Mesenchymal stem cell (in vitro differentiated cells and primary cell): ENCODE measurements at regions not wholly inside any gene's neighbourhood (a gene's known extent, or its start where the extent isn't known, plus 50 kb on each side); places are given as distances from the start of the nearest gene placed in this dataset.

Source experiments
- DNase-seq: peaks from one replicate; pipeline ENCODE4 v3.0.0-alpha.2; 2013
- H2AFZ ChIP-seq: one replicate; pipeline ENCODE4 v1.6.1; 2013; ENCODE audit warnings: low read depth, mild to moderate bottlenecking, control low read depth, inconsistent platforms, low read length, moderate library complexity
- H2AK5ac ChIP-seq: 2 replicates; pipeline ENCODE4 v1.6.1; 2013; ENCODE audit warnings: low read length, moderate library complexity, mild to moderate bottlenecking, inconsistent platforms; ENCODE audit not compliant: severe bottlenecking
- H2BK120ac ChIP-seq: one replicate; pipeline ENCODE4 v1.6.1; 2013; ENCODE audit warnings: low read depth, mild to moderate bottlenecking, inconsistent platforms, low read length, moderate library complexity
- H2BK12ac ChIP-seq, 2 experiments: one replicate each; pipeline ENCODE4 v1.6.1; 2013; ENCODE audit warnings: inconsistent platforms in 2 of 2, low read length in 2 of 2, mild to moderate bottlenecking in 2 of 2, moderate library complexity in 2 of 2, control low read depth in 1 of 2
- H2BK15ac ChIP-seq: one replicate; pipeline ENCODE4 v1.6.1; 2013; ENCODE audit warnings: mild to moderate bottlenecking, low read depth, inconsistent platforms; ENCODE audit not compliant: poor library complexity, severe bottlenecking
- H2BK5ac ChIP-seq: 2 replicates; pipeline ENCODE4 v1.6.1; 2013; ENCODE audit warnings: low read depth, mild to moderate bottlenecking, low read length, control low read depth, inconsistent platforms; ENCODE audit not compliant: poor library complexity, severe bottlenecking
- H3K14ac ChIP-seq, 2 experiments: one replicate each; pipeline ENCODE4 v1.6.1; 2013; ENCODE audit warnings: inconsistent platforms in 2 of 2, low read length in 2 of 2, control low read depth in 1 of 2, mild to moderate bottlenecking in 1 of 2, moderate library complexity in 1 of 2
- H3K18ac ChIP-seq, 2 experiments: one replicate each; pipeline ENCODE4 v1.6.1; 2013; ENCODE audit warnings: inconsistent platforms in 2 of 2, low read length in 2 of 2, control low read depth in 1 of 2, low read depth in 1 of 2, mild to moderate bottlenecking in 1 of 2
- H3K23ac ChIP-seq, 2 experiments: one replicate each; pipeline ENCODE4 v1.6.1; 2013; ENCODE audit warnings: inconsistent platforms in 2 of 2, low read length in 2 of 2, mild to moderate bottlenecking in 2 of 2, moderate library complexity in 2 of 2, control low read depth in 1 of 2
- H3K27ac ChIP-seq: 2 replicates; pipeline ENCODE4 v1.5.1; 2013; ENCODE audit warnings: mild to moderate bottlenecking, moderate library complexity, low read length, control low read depth, inconsistent platforms; ENCODE audit not compliant: poor library complexity, severe bottlenecking
- H3K27me3 ChIP-seq, 2 experiments: 2 replicates each; pipeline versions ENCODE4 v1.6.1 to v1.7.0; 2013; ENCODE audit warnings: low read length in 2 of 2, mild to moderate bottlenecking in 2 of 2, moderate library complexity in 2 of 2, control low read depth in 1 of 2, inconsistent platforms in 1 of 2; ENCODE audit not compliant: control insufficient read depth in 1 of 2, insufficient read depth in 1 of 2
- H3K36me3 ChIP-seq, 2 experiments: 2 replicates each; pipeline versions ENCODE4 v1.6.1 to v1.7.0; 2013; ENCODE audit warnings: low read length in 2 of 2, control low read depth in 1 of 2, inconsistent platforms in 1 of 2, low read depth in 1 of 2, mild to moderate bottlenecking in 1 of 2; ENCODE audit not compliant: insufficient read depth in 2 of 2, control insufficient read depth in 1 of 2
- H3K4ac ChIP-seq, 2 experiments: one replicate each; pipeline ENCODE4 v1.6.1; 2013; ENCODE audit warnings: inconsistent platforms in 2 of 2, low read length in 2 of 2, mild to moderate bottlenecking in 2 of 2, moderate library complexity in 2 of 2, control low read depth in 1 of 2, low read depth in 1 of 2
- H3K4me1 ChIP-seq: 2 replicates; pipeline ENCODE4 v1.6.1; 2013; ENCODE audit warnings: low read depth, low read length, control low read depth; ENCODE audit not compliant: control insufficient read depth, insufficient read depth
- H3K4me2 ChIP-seq: 2 replicates; pipeline ENCODE4 v1.6.1; 2013; ENCODE audit warnings: low read length, mild to moderate bottlenecking, inconsistent platforms; ENCODE audit not compliant: poor library complexity, severe bottlenecking
- H3K4me3 ChIP-seq, 2 experiments: 2 replicates each; pipeline versions ENCODE4 v1.5.1 to v1.7.0; 2013; ENCODE audit warnings: low read length in 2 of 2, mild to moderate bottlenecking in 2 of 2, control low read depth in 1 of 2, low read depth in 1 of 2; ENCODE audit not compliant: insufficient read depth in 1 of 2
- H3K79me1 ChIP-seq: replicated peaks from 2 replicates; pipeline ENCODE4 v1.6.1; 2013; ENCODE audit warnings: mild to moderate bottlenecking, control low read depth, low read length, inconsistent platforms; ENCODE audit not compliant: poor library complexity, severe bottlenecking
- H3K9ac ChIP-seq: 2 replicates; pipeline ENCODE4 v1.7.0; 2013; ENCODE audit warnings: mild to moderate bottlenecking, low read length, moderate library complexity
- H3K9me3 ChIP-seq: 2 replicates; pipeline ENCODE4 v1.7.0; 2013; ENCODE audit warnings: mild to moderate bottlenecking, low read length; ENCODE audit not compliant: control insufficient read depth
- H4K8ac ChIP-seq: one replicate; pipeline ENCODE4 v1.6.1; 2013; ENCODE audit warnings: inconsistent platforms, mild to moderate bottlenecking, low read length, moderate library complexity
- H4K91ac ChIP-seq: one replicate; pipeline ENCODE4 v1.6.1; 2013; ENCODE audit warnings: mild to moderate bottlenecking, low read length, inconsistent platforms
- WGBS: methylation state at CpG from one replicate; pipeline ENCODE4 v1.1.7; 2013; ENCODE audit warnings: mixed read lengths; 5-methylcytosine and 5-hydroxymethylcytosine counted together

DNA sequence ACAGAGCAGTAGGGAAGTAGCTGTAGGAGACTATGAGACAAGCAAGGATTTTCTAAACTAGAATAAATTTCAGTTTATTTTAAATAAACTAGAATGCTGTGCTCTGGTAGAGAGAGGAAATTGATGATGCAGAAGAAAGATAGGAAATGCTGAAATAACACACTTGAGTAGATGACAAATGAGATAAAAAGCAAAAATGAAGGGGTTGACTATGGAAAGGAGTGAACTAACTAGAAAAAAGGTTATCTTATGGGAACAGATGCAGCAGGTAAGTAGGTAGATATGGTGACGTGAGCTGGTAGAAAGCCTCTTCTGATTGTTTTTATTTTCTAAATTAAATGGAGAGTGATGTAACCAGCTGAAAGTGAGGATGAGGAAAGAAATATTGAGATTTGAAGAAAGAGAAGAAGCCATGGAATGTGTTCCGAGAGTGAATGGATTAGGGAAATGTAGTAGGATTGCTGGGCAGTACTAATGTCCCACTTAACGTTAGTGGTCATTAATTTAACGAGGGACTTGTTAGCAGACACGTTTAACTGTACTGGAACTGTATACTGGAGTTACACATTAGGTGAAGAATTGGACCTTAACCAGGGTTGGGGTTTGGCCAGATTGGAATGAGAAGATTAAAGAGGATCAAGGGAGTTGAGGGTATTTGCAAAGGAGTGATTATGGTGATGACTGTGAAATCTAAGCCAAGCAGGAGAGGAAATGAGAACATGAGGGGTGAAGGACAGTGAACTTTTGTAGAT, 196.5 kb downstream of the TANC2 start:
- Histone ChIP-seq H4K91ac (no peak overlapping the region), H3K36me3 (no peaks in the 10 kb centered on the region), H3K4me3 (no peak overlapping the region), H2AK5ac (no peak overlapping the region), H3K4ac (no peak overlapping the region), H3K4me2 (no peak overlapping the region), H3K9ac (no peak overlapping the region), H3K27ac (no peak overlapping the region), H3K18ac (no peak overlapping the region), H2BK120ac (no peak overlapping the region), H3K79me1 (peaks cover 28% of the 10 kb centered on the region), H3K14ac (no peak overlapping the region), H2BK5ac (no peak overlapping the region), H2BK15ac (no peak overlapping the region), H3K9me3 (no peaks in the 10 kb centered on the region), H2AFZ (no peak overlapping the region), H4K8ac (no peak overlapping the region), H3K27me3 (no peaks in the 10 kb centered on the region), H3K4me1 (no peaks in the 10 kb centered on the region), H3K23ac (no peak overlapping the region), H2BK12ac (no peak overlapping the region)
- no peak for DNase-seq
- 86% methylated on average over 5 of the region's 5 CpGs for WGBS

DNA sequence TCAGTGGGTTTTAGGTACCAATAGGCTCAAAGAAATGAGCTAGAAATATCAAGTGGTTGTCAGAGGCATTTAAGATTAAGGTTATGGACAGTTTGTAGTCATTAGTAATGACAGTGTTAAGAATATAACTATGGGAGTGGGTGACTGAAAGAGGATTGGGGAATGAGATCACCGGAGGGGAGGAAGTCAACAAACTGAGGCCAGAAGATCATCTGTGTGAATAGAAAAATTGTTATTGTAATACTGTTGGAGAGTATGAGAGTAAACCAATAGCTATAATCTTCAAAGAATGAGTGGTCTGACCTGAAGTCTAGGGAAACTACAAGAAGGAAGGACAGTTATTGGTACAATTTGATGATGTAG, 197.1 kb downstream of the TANC2 start:
- Histone ChIP-seq H2BK120ac (no peak overlapping the region), H3K36me3 (no peaks in the 10 kb centered on the region), H3K4me2 (no peak overlapping the region), H3K18ac (no peak overlapping the region), H3K4me1 (no peaks in the 10 kb centered on the region), H3K23ac (no peak overlapping the region), H2BK5ac (no peak overlapping the region), H3K9ac (no peak overlapping the region), H2BK15ac (no peak overlapping the region), H2AK5ac (no peak overlapping the region), H3K79me1 (peaks cover 31% of the 10 kb centered on the region), H2AFZ (no peak overlapping the region), H3K27me3 (no peaks in the 10 kb centered on the region), H3K9me3 (no peaks in the 10 kb centered on the region), H2BK12ac (no peak overlapping the region), H3K4me3 (no peak overlapping the region), H3K14ac (no peak overlapping the region), H4K91ac (no peak overlapping the region), H4K8ac (no peak overlapping the region), H3K4ac (no peak overlapping the region), H3K27ac (no peak overlapping the region)
- no peak for DNase-seq
- 91% methylated on average over 1 of the region's 1 CpG for WGBS

DNA sequence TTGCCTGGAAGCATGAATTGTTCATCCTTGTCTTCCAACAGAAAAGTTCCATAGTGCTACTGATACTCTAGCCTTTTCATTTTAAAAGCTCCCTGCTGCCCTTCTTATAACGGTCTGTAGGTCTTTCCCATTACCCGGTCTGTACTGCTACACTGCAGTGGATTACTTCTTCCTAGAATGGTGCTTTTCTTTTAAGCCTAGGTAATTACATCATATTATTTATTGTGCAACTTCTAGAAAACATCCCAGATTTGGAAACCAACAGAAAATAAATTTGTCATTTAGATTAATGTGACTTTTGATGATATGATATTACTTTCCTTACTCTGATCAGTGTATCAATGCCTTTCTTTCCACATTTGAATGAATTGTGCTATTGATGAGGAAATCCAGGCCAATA, 199.4 kb downstream of the TANC2 start:
- Histone ChIP-seq H3K23ac (no peak overlapping the region), H3K36me3 (no peaks in the 10 kb centered on the region), H3K79me1 (peaks cover 23% of the 10 kb centered on the region), H3K27me3 (no peaks in the 10 kb centered on the region), H3K4me1 (no peaks in the 10 kb centered on the region), H3K4me2 (no peak overlapping the region), H2BK5ac (no peak overlapping the region), H3K4me3 (no peak overlapping the region), H3K9me3 (no peaks in the 10 kb centered on the region), H2BK120ac (no peak overlapping the region), H2BK12ac (no peak overlapping the region), H2AFZ (no peak overlapping the region), H3K9ac (no peak overlapping the region), H4K8ac (no peak overlapping the region), H2BK15ac (no peak overlapping the region), H3K27ac (no peak overlapping the region), H2AK5ac (no peak overlapping the region), H4K91ac (no peak overlapping the region), H3K18ac (no peak overlapping the region), H3K14ac (no peak overlapping the region), H3K4ac (no peak overlapping the region)
- 100% methylated on average over 1 of the region's 2 CpGs for WGBS
- DNase-seq = no peak

DNA sequence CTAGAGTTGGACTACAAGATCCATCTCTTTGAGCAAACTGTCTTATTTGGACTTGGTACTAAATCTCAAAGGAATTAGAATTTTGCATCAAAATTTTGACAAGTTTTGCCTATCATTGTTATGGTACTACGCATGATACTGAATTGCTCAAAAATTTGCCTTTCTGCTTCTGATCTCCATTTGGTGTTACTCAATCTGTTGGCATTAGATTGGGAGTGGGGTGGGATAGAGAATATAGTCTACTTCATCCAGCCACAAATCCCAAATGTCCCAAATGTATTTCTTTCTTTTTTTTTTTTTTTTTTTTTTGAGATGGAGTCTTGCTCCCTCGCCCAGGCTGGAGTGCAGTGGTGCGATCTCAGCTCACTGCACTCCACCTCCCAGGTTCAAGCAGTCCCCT, 204.8 kb downstream of the TANC2 start:
- H3K4me3 ChIP-seq = no peak overlapping the region
- H4K8ac ChIP-seq = no peak overlapping the region
- no peak overlapping the region for H3K23ac ChIP-seq
- H2AK5ac ChIP-seq = no peak overlapping the region
- no peaks in the 10 kb centered on the region for H3K36me3 ChIP-seq
- no peaks in the 10 kb centered on the region for H3K4me1 ChIP-seq
- H2BK120ac ChIP-seq = no peak overlapping the region
- no peak for DNase-seq
- H3K9ac ChIP-seq = no peak overlapping the region
- no peak overlapping the region for H3K4me2 ChIP-seq
- H3K9me3 ChIP-seq = no peaks in the 10 kb centered on the region
- no peak overlapping the region for H2BK5ac ChIP-seq
- no peak overlapping the region for H3K18ac ChIP-seq
- H3K14ac ChIP-seq = no peak overlapping the region
- H3K27ac ChIP-seq = no peak overlapping the region
- no peaks in the 10 kb centered on the region for H3K27me3 ChIP-seq
- no peak overlapping the region for H2AFZ ChIP-seq
- H2BK15ac ChIP-seq = no peak overlapping the region
- no peak overlapping the region for H4K91ac ChIP-seq
- peaks cover 16% of the 10 kb centered on the region for H3K79me1 ChIP-seq
- H3K4ac ChIP-seq = no peak overlapping the region
- H2BK12ac ChIP-seq = no peak overlapping the region
- no CpG with 5 or more reads among the region's 3 CpGs for WGBS
